ENCODE measurements at regions not wholly inside any gene's neighbourhood (a gene's known extent, or its start where the extent isn't known, plus 50 kb on each side); places are given as distances from the start of the nearest gene placed in this dataset.

GRCh38 chr5:180436275-180436674 is 57.9 kb upstream of the CNOT6 start (continued):
- TF ChIP-seq CBFB (CRISPR knock-in tag; IDR thresholded peaks at IDR 0.05; ENCODE audit: low read depth): no peak
- no peak for TF ChIP-seq ERG (CRISPR knock-in tag; IDR thresholded peaks at IDR 0.05)
- TF ChIP-seq, protein P1, sequence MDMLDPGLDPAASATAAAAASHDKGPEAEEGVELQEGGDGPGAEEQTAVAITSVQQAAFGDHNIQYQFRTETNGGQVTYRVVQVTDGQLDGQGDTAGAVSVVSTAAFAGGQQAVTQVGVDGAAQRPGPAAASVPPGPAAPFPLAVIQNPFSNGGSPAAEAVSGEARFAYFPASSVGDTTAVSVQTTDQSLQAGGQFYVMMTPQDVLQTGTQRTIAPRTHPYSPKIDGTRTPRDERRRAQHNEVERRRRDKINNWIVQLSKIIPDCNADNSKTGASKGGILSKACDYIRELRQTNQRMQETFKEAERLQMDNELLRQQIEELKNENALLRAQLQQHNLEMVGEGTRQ (CRISPR knock-in tag; IDR thresholded peaks at IDR 0.05): no peak
- TF ChIP-seq GTF2I (CRISPR knock-in tag; conservative IDR thresholded peaks at IDR 0.05): no peak
- TF ChIP-seq PRRX2 (CRISPR knock-in tag; IDR thresholded peaks at IDR 0.05): no peak
- TF ChIP-seq ATF3 (CRISPR knock-in tag; conservative IDR thresholded peaks at IDR 0.05): no peak
- TF ChIP-seq, protein P2, sequence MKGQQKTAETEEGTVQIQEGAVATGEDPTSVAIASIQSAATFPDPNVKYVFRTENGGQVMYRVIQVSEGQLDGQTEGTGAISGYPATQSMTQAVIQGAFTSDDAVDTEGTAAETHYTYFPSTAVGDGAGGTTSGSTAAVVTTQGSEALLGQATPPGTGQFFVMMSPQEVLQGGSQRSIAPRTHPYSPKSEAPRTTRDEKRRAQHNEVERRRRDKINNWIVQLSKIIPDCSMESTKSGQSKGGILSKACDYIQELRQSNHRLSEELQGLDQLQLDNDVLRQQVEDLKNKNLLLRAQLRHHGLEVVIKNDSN (CRISPR knock-in tag; IDR thresholded peaks at IDR 0.05): no peak
- no peak for TF ChIP-seq EMX1 (CRISPR knock-in tag; IDR thresholded peaks at IDR 0.05)
- no peak for TF ChIP-seq ETV6 (CRISPR knock-in tag; IDR thresholded peaks at IDR 0.05)
- no peak for TF ChIP-seq PRDM15 (CRISPR knock-in tag; IDR thresholded peaks at IDR 0.05)

DNA sequence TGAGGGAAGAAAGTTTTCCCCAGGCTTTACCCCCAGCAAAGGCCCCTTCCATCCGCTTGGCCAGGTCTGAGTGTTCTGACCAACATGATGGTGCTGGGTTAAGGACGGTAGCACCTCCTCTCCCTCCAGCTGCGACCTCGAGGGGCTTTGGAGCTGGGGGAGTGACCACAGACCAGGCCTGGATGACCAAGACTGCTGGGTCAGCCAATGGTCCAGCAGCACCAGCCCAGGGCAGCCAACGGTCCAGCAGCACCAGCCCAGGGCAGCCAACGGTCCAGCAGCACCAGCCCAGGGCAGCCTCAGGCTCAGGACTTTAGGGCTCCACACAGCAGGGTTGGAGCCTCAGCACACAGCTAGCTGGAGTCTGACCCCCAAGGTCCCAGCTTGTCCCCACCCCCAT is 57.2 kb upstream of the CNOT6 start:
- ChIA-PET POLR2A (no interaction called here), CTCF (no interaction called here)
- no peak for DNase-seq (ENCODE audit: low spot score)
- Mint-ChIP-seq H3K9me3 (peaks cover 12% of the 10 kb centered on the region), H3K27ac (no peak overlapping the region), H3K27me3 (ENCODE audit: low read depth) (no peaks in the 10 kb centered on the region), H3K4me1 (peaks cover 6% of the 10 kb centered on the region; the same call in 1 of the 2 replicates), H3K36me3 (peaks cover 9% of the 10 kb centered on the region), H3K4me3 (no peak overlapping the region)
- ATAC-seq: no peak
- TF ChIP-seq, protein P2 (CRISPR knock-in tag; IDR thresholded peaks at IDR 0.05): no peak
- TF ChIP-seq, protein P3, sequence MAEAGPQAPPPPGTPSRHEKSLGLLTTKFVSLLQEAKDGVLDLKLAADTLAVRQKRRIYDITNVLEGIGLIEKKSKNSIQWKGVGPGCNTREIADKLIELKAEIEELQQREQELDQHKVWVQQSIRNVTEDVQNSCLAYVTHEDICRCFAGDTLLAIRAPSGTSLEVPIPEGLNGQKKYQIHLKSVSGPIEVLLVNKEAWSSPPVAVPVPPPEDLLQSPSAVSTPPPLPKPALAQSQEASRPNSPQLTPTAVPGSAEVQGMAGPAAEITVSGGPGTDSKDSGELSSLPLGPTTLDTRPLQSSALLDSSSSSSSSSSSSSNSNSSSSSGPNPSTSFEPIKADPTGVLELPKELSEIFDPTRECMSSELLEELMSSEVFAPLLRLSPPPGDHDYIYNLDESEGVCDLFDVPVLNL (CRISPR knock-in tag; IDR thresholded peaks at IDR 0.05; ENCODE audit: borderline replicate concordance, low read depth): no peak
- TF ChIP-seq ZBTB43 (CRISPR knock-in tag; IDR thresholded peaks at IDR 0.05) (no peak), ZNF671 (CRISPR knock-in tag; IDR thresholded peaks at IDR 0.05) (no peak), ESRRA (CRISPR knock-in tag; IDR thresholded peaks at IDR 0.05; ENCODE audit: borderline replicate concordance) (no peak), PRRX2 (CRISPR knock-in tag; IDR thresholded peaks at IDR 0.05) (no peak), JAZF1 (CRISPR knock-in tag; IDR thresholded peaks at IDR 0.05) (no peak), ERG (CRISPR knock-in tag; IDR thresholded peaks at IDR 0.05) (no peak), ZNF232 (CRISPR knock-in tag; IDR thresholded peaks at IDR 0.05) (no peak), E2F5 (CRISPR knock-in tag; IDR thresholded peaks at IDR 0.05) (no peak)
- TF ChIP-seq, protein P4, sequence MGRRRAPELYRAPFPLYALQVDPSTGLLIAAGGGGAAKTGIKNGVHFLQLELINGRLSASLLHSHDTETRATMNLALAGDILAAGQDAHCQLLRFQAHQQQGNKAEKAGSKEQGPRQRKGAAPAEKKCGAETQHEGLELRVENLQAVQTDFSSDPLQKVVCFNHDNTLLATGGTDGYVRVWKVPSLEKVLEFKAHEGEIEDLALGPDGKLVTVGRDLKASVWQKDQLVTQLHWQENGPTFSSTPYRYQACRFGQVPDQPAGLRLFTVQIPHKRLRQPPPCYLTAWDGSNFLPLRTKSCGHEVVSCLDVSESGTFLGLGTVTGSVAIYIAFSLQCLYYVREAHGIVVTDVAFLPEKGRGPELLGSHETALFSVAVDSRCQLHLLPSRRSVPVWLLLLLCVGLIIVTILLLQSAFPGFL (CRISPR knock-in tag; IDR thresholded peaks at IDR 0.05; ENCODE audit: borderline replicate concordance): no peak
- TF ChIP-seq, protein P5, sequence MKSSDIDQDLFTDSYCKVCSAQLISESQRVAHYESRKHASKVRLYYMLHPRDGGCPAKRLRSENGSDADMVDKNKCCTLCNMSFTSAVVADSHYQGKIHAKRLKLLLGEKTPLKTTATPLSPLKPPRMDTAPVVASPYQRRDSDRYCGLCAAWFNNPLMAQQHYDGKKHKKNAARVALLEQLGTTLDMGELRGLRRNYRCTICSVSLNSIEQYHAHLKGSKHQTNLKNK (CRISPR knock-in tag; IDR thresholded peaks at IDR 0.05): no peak
- TF ChIP-seq, protein P6, sequence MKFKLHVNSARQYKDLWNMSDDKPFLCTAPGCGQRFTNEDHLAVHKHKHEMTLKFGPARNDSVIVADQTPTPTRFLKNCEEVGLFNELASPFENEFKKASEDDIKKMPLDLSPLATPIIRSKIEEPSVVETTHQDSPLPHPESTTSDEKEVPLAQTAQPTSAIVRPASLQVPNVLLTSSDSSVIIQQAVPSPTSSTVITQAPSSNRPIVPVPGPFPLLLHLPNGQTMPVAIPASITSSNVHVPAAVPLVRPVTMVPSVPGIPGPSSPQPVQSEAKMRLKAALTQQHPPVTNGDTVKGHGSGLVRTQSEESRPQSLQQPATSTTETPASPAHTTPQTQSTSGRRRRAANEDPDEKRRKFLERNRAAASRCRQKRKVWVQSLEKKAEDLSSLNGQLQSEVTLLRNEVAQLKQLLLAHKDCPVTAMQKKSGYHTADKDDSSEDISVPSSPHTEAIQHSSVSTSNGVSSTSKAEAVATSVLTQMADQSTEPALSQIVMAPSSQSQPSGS (CRISPR knock-in tag; IDR thresholded peaks at IDR 0.05; ENCODE audit: borderline replicate concordance, low read depth): no peak

Measured in WTC11 (cell line).